ENCODE measurements at regions not wholly inside any gene's neighbourhood (a gene's known extent, or its start where the extent isn't known, plus 50 kb on each side); places are given as distances from the start of the nearest gene placed in this dataset.

GRCh38 chr13:89322466-89322865, 1651.3 kb downstream of the SLITRK5 start:
- TF ChIP-seq E2F5 (CRISPR knock-in tag; IDR thresholded peaks at IDR 0.05) = no peak
- TF ChIP-seq CTCF (IDR thresholded peaks at IDR 0.05) = no peak
- no peak for TF ChIP-seq STAT6 (CRISPR knock-in tag; conservative IDR thresholded peaks at IDR 0.05; ENCODE audit: low read depth)
- no peak for TF ChIP-seq ATF1 (CRISPR knock-in tag; IDR thresholded peaks at IDR 0.05)
- TF ChIP-seq E2F4 (CRISPR knock-in tag; IDR thresholded peaks at IDR 0.05; ENCODE audit: borderline replicate concordance, low read depth) = no peak
- TF ChIP-seq FOXJ3 (CRISPR knock-in tag; IDR thresholded peaks at IDR 0.05; ENCODE audit: borderline replicate concordance) = no peak
- no peak for TF ChIP-seq HMGXB4 (CRISPR knock-in tag; IDR thresholded peaks at IDR 0.05)
